Cerebellar nuclear complex (tissue), 1 donor: ENCODE measurements at regions not wholly inside any gene's neighbourhood (a gene's known extent, or its start where the extent isn't known, plus 50 kb on each side); places are given as distances from the start of the nearest gene placed in this dataset.
A peak's percentile ranks its signal among the peaks of the same experiment; 100 is the strongest.
"Not testable (repeated sequence)": the region's sequence is repeated elsewhere in the genome, so short reads cannot be mapped to it uniquely, and the experiment has no call there.

Experiments used
- DNase-seq, 2 experiments: peaks; one replicate each; lab custom pipeline; 2025; lab: John Stamatoyannopoulos, UW

- DNase-seq = no peak
Observed at GRCh38 chr1:234902774-234903547, 225.7 kb downstream of the TOMM20 start.

- DNase-seq = no peak
Observed at GRCh38 chr1:234901491-234902049, 227.1 kb downstream of the TOMM20 start.

GRCh38 chr1:234900595-234900994 lies 228.0 kb downstream of the TOMM20 start:
- DNase-seq = no peak

- no peak for DNase-seq
Observed at GRCh38 chr1:234899730-234900072, 228.9 kb downstream of the TOMM20 start.

GRCh38 chr1:234899041-234899729 lies 229.5 kb downstream of the TOMM20 start:
- no peak for DNase-seq

- no peak for DNase-seq
Observed at GRCh38 chr1:234898455-234899033, 230.1 kb downstream of the TOMM20 start.

- DNase-seq = peak in 1 of 2 experiments; percentile 4
Observed at GRCh38 chr1:234897754-234898454, 230.7 kb downstream of the TOMM20 start.

- DNase-seq = no peak
Observed at GRCh38 chr1:234897390-234897749, 231.3 kb downstream of the TOMM20 start.

- DNase-seq = peak in 1 of 2 experiments; percentile 5
Observed at GRCh38 chr1:234896477-234897389, 231.9 kb downstream of the TOMM20 start.

- DNase-seq = no peak
Observed at GRCh38 chr1:234893725-234894630, 234.7 kb downstream of the TOMM20 start.

- DNase-seq = no peak
Observed at GRCh38 chr1:234893359-234893724, 235.3 kb downstream of the TOMM20 start.

- DNase-seq = no peak
Observed at GRCh38 chr1:234892642-234893041, 236.0 kb downstream of the TOMM20 start.

- no peak for DNase-seq
Observed at GRCh38 chr1:234891427-234891826, 237.2 kb downstream of the TOMM20 start.

GRCh38 chr1:234889643-234890042 lies 239.0 kb downstream of the TOMM20 start:
- no peak for DNase-seq

GRCh38 chr1:234888247-234888646 lies 240.4 kb downstream of the TOMM20 start:
- not testable (repeated sequence) for DNase-seq

- no peak for DNase-seq
Observed at GRCh38 chr1:234887016-234887900, 241.4 kb downstream of the TOMM20 start.

GRCh38 chr1:234886081-234886984 lies 242.3 kb downstream of the TOMM20 start:
- no peak for DNase-seq

- no peak for DNase-seq
Observed at GRCh38 chr1:234885601-234886000, 243.0 kb downstream of the TOMM20 start.
